HL-60/S4 (cell line): ENCODE measurements at regions not wholly inside any gene's neighbourhood (a gene's known extent, or its start where the extent isn't known, plus 50 kb on each side); places are given as distances from the start of the nearest gene placed in this dataset.

Source experiments
- in situ Hi-C: fragments of 300-500 bp; cut with MboI; formaldehyde crosslinking; loops from 2 replicates; pipeline ENCODE4 v1.14.3; 2022; ENCODE audit warnings: low sequenced_read_pairs

GRCh38 chr22:19574247-19574646, 50.0 kb upstream of the CLDN5 start:
- in situ Hi-C loops = loop anchor here (10.0 kb wide), 1 partner anchor 59 kb away; no protein-coding TSS in a partner anchor

- in situ Hi-C loops = loop anchor here (10.0 kb wide), 1 partner anchor 62 kb away; no protein-coding TSS in a partner anchor
Observed at GRCh38 chr22:19576460-19577421, 52.5 kb upstream of the CLDN5 start.

- in situ Hi-C loops = loop anchor here (10.0 kb wide), 1 partner anchor 63 kb away; no protein-coding TSS in a partner anchor
Observed at GRCh38 chr22:19577422-19577966, 53.3 kb upstream of the CLDN5 start.

GRCh38 chr22:19578180-19579004, 54.2 kb upstream of the CLDN5 start:
- in situ Hi-C loops = loop anchor here (10.0 kb wide), 1 partner anchor 64 kb away; no protein-coding TSS in a partner anchor

GRCh38 chr22:19579115-19579811, 55.1 kb upstream of the CLDN5 start:
- in situ Hi-C loops = loop anchor here (10.0 kb wide), 1 partner anchor 64 kb away; no protein-coding TSS in a partner anchor

GRCh38 chr22:19579880-19580279, 55.7 kb upstream of the CLDN5 start:
- in situ Hi-C loops = loop anchor here (10.0 kb wide), 1 partner anchor 65 kb away; no protein-coding TSS in a partner anchor

GRCh38 chr22:19580291-19580890, 56.2 kb upstream of the CLDN5 start:
- in situ Hi-C loops = no loop called here

GRCh38 chr22:19582033-19582693, 58.0 kb upstream of the CLDN5 start:
- in situ Hi-C loops = no loop called here

- in situ Hi-C loops = no loop called here
Observed at GRCh38 chr22:19586922-19587684, 62.9 kb upstream of the CLDN5 start.

- in situ Hi-C loops = loop anchor here (10.0 kb wide), 1 partner anchor 56 kb away; no protein-coding TSS in a partner anchor
Observed at GRCh38 chr22:19590696-19591095, 66.5 kb upstream of the CLDN5 start.

GRCh38 chr22:19591568-19591967, 67.4 kb upstream of the CLDN5 start:
- in situ Hi-C loops = loop anchor here (10.0 kb wide), 1 partner anchor 57 kb away; no protein-coding TSS in a partner anchor

- in situ Hi-C loops = loop anchor here (10.0 kb wide), 1 partner anchor 58 kb away; no protein-coding TSS in a partner anchor
Observed at GRCh38 chr22:19592464-19592863, 68.3 kb upstream of the CLDN5 start.

GRCh38 chr22:19593991-19594569, 69.9 kb upstream of the CLDN5 start:
- in situ Hi-C loops = loop anchor here (10.0 kb wide), 1 partner anchor 59 kb away; no protein-coding TSS in a partner anchor

GRCh38 chr22:19595532-19595931, 71.3 kb upstream of the CLDN5 start:
- in situ Hi-C loops = loop anchor here (10.0 kb wide), 1 partner anchor 61 kb away; no protein-coding TSS in a partner anchor

- in situ Hi-C loops = loop anchor here (10.0 kb wide), 1 partner anchor 62 kb away; no protein-coding TSS in a partner anchor
Observed at GRCh38 chr22:19596680-19597398, 72.6 kb upstream of the CLDN5 start.

- in situ Hi-C loops = loop anchor here (10.0 kb wide), 1 partner anchor 63 kb away; no protein-coding TSS in a partner anchor
Observed at GRCh38 chr22:19597399-19597735, 73.2 kb upstream of the CLDN5 start.
